Erythroblast (primary cell): ENCODE measurements at regions not wholly inside any gene's neighbourhood (a gene's known extent, or its start where the extent isn't known, plus 50 kb on each side); places are given as distances from the start of the nearest gene placed in this dataset.

ENCODE experiments used
- GATA1 ChIP-seq: IDR thresholded peaks from 2 replicates; pipeline ENCODE4 v1.6.1; 2011; ENCODE audit warnings: low read depth, mild to moderate bottlenecking, control low read depth, low read length, moderate library complexity
- POLR2A ChIP-seq: IDR thresholded peaks from 2 replicates; pipeline ENCODE4 v1.6.1; 2011; ENCODE audit warnings: mild to moderate bottlenecking, low read length

DNA sequence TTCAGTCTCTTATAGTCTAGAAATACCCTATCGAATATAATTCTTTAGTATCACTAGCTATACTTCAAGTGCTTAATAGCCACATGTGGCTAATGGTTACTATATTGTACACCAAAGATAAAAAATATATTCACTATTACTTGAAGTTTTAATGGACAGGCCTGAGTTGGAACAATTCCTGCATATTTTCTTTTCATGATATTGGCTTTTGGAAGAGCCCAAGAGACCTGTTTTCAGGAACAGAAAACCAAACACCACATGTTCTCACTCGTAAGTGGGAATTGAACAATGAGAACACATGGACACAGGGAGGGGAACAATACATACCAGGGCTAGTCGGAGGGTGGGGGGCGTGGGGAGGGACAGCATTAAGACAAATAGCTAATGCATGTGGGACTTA is 334.4 kb upstream of the TRIB2 start:
- TF ChIP-seq POLR2A (no peak), GATA1 (no peak)
